UCSD-AML1 (cell line): ENCODE measurements at regions not wholly inside any gene's neighbourhood (a gene's known extent, or its start where the extent isn't known, plus 50 kb on each side); places are given as distances from the start of the nearest gene placed in this dataset.

Experiments
- DNase-seq: peaks from one replicate; lab custom pipeline; 2025; ENCODE audit not compliant: unreplicated experiment; lab: John Stamatoyannopoulos, UW

GRCh38 chr19:28520998-28521568, 691.9 kb downstream of the UQCRFS1 start:
- DNase-seq, result no peak

- no peak for DNase-seq
Measured at GRCh38 chr19:28519952-28520861, 692.7 kb downstream of the UQCRFS1 start.

- DNase-seq, result no peak
Measured at GRCh38 chr19:28519218-28519779, 693.7 kb downstream of the UQCRFS1 start.

- no peak for DNase-seq
Measured at GRCh38 chr19:28516415-28516872, 696.5 kb downstream of the UQCRFS1 start.

- DNase-seq, result no peak
Measured at GRCh38 chr19:28514166-28514565, 698.8 kb downstream of the UQCRFS1 start.

- DNase-seq, result no peak
Measured at GRCh38 chr19:28511655-28512054, 701.3 kb downstream of the UQCRFS1 start.

- DNase-seq, result no peak
Measured at GRCh38 chr19:28509079-28509895, 703.7 kb downstream of the UQCRFS1 start.

- DNase-seq, result no peak
Measured at GRCh38 chr19:28508666-28509065, 704.3 kb downstream of the UQCRFS1 start.

GRCh38 chr19:28505933-28506332, 707.0 kb downstream of the UQCRFS1 start:
- DNase-seq, result no peak

- no peak for DNase-seq
Measured at GRCh38 chr19:28505134-28505533, 707.8 kb downstream of the UQCRFS1 start.

- DNase-seq, result no peak
Measured at GRCh38 chr19:28504727-28505126, 708.2 kb downstream of the UQCRFS1 start.

- no peak for DNase-seq
Measured at GRCh38 chr19:28504139-28504538, 708.8 kb downstream of the UQCRFS1 start.

- no peak for DNase-seq
Measured at GRCh38 chr19:28502879-28503734, 709.8 kb downstream of the UQCRFS1 start.

- peak; percentile 33 for DNase-seq
Measured at GRCh38 chr19:28501976-28502375, 711.0 kb downstream of the UQCRFS1 start.

- no peak for DNase-seq
Measured at GRCh38 chr19:28500982-28501630, 711.8 kb downstream of the UQCRFS1 start.

GRCh38 chr19:28500296-28500695, 712.7 kb downstream of the UQCRFS1 start:
- no peak for DNase-seq

GRCh38 chr19:28498404-28498976, 714.5 kb downstream of the UQCRFS1 start:
- DNase-seq, result no peak

- DNase-seq, result no peak
Measured at GRCh38 chr19:28497887-28498286, 715.1 kb downstream of the UQCRFS1 start.

- no peak for DNase-seq
Measured at GRCh38 chr19:28497137-28497536, 715.8 kb downstream of the UQCRFS1 start.
